ENCODE measurements at regions not wholly inside any gene's neighbourhood (a gene's known extent, or its start where the extent isn't known, plus 50 kb on each side); places are given as distances from the start of the nearest gene placed in this dataset.
"Not testable (repeated sequence)": the region's sequence is repeated elsewhere in the genome, so short reads cannot be mapped to it uniquely, and the experiment has no call there.

GRCh38 chr4:123530357-123530756, 133.8 kb downstream of the SPRY1 start:
- no peak for DNase-seq (ENCODE audit: low read depth, low spot score)
- TF ChIP-seq CTCF (conservative IDR thresholded peaks at IDR 0.05) = no peak
- Mint-ChIP-seq H3K27me3 (ENCODE audit: low read depth) (no peaks in the 10 kb centered on the region), H3K4me3 (no peak overlapping the region), H3K27ac (ENCODE audit: unreplicated experiment) (no peak overlapping the region), H3K9me3 (peaks cover 3% of the 10 kb centered on the region), H3K36me3 (ENCODE audit: low read depth) (peaks cover 13% of the 10 kb centered on the region), H3K4me1 (peaks cover 15% of the 10 kb centered on the region)

GRCh38 chr4:123535037-123535748, 138.6 kb downstream of the SPRY1 start:
- peaks cover 22% of the 10 kb centered on the region for H3K36me3 Mint-ChIP-seq (ENCODE audit: low read depth)

GRCh38 chr4:123536225-123536624, 139.6 kb downstream of the SPRY1 start:
- H3K4me1 Mint-ChIP-seq = peaks cover 18% of the 10 kb centered on the region
- no peaks in the 10 kb centered on the region for H3K27me3 Mint-ChIP-seq (ENCODE audit: low read depth)
- no peak for TF ChIP-seq CTCF (conservative IDR thresholded peaks at IDR 0.05)
- H3K36me3 Mint-ChIP-seq (ENCODE audit: low read depth) = peaks cover 22% of the 10 kb centered on the region
- no peak overlapping the region for H3K27ac Mint-ChIP-seq (ENCODE audit: unreplicated experiment)
- H3K9me3 Mint-ChIP-seq = peaks cover 10% of the 10 kb centered on the region
- H3K4me3 Mint-ChIP-seq = no peak overlapping the region
- DNase-seq (ENCODE audit: low read depth, low spot score) = no peak

More at GRCh38 chr4:123535037-123535748, 138.6 kb downstream of the SPRY1 start:
- no peak overlapping the region for H3K27ac Mint-ChIP-seq (ENCODE audit: unreplicated experiment)
- DNase-seq (ENCODE audit: low read depth, low spot score) = no peak
- H3K27me3 Mint-ChIP-seq (ENCODE audit: low read depth) = no peaks in the 10 kb centered on the region
- no peak overlapping the region for H3K4me3 Mint-ChIP-seq
- TF ChIP-seq CTCF (conservative IDR thresholded peaks at IDR 0.05) = no peak
- H3K9me3 Mint-ChIP-seq = peaks cover 10% of the 10 kb centered on the region
- H3K4me1 Mint-ChIP-seq = peaks cover 18% of the 10 kb centered on the region

GRCh38 chr4:123537906-123538402, 141.4 kb downstream of the SPRY1 start:
- Mint-ChIP-seq H3K4me1 (peaks cover 18% of the 10 kb centered on the region), H3K36me3 (ENCODE audit: low read depth) (peaks cover 21% of the 10 kb centered on the region)
- not testable (repeated sequence) for H3K4me3 Mint-ChIP-seq; H3K9me3 Mint-ChIP-seq; H3K27me3 Mint-ChIP-seq (ENCODE audit: low read depth); DNase-seq (ENCODE audit: low read depth, low spot score); H3K27ac Mint-ChIP-seq (ENCODE audit: unreplicated experiment)

GRCh38 chr4:123545667-123546572, 149.3 kb downstream of the SPRY1 start:
- H3K4me3 Mint-ChIP-seq = no peak overlapping the region
- no peak for DNase-seq (ENCODE audit: low read depth, low spot score)
- H3K27ac Mint-ChIP-seq (ENCODE audit: unreplicated experiment) = no peak overlapping the region
- peaks cover 5% of the 10 kb centered on the region for H3K36me3 Mint-ChIP-seq (ENCODE audit: low read depth)
- no peak for TF ChIP-seq CTCF (conservative IDR thresholded peaks at IDR 0.05)
- H3K27me3 Mint-ChIP-seq (ENCODE audit: low read depth) = peaks cover 2% of the 10 kb centered on the region
- peaks cover 9% of the 10 kb centered on the region for H3K9me3 Mint-ChIP-seq
- peaks cover 31% of the 10 kb centered on the region for H3K4me1 Mint-ChIP-seq
